Activated naive CD4-positive, alpha-beta T cell treated with anti-CD3 and anti-CD28 coated beads for 36 hours (primary cell): ENCODE measurements at regions not wholly inside any gene's neighbourhood (a gene's known extent, or its start where the extent isn't known, plus 50 kb on each side); places are given as distances from the start of the nearest gene placed in this dataset.
"Not testable (repeated sequence)": the region's sequence is repeated elsewhere in the genome, so short reads cannot be mapped to it uniquely, and the experiment has no call there.

Experiments
- CTCF ChIA-PET: fragments of 350-600 bp; sonication (Branson Sonifier 250); formaldehyde crosslinking; loops from one replicate; lab custom pipeline; 2021; ENCODE audit warnings: antibody characterized with exemption; lab: Charles Lee
- DNase-seq: peaks from one replicate; pipeline ENCODE4 v3.0.0-alpha.2; 2020
- H3K27ac Mint-ChIP-seq: one replicate; pipeline ENCODE4 v1.8.0; 2021; ENCODE audit warnings: mild to moderate bottlenecking, mixed read lengths
- H3K27me3 Mint-ChIP-seq: one replicate; pipeline ENCODE4 v1.8.0; 2021; ENCODE audit warnings: low read depth, mixed read lengths
- H3K36me3 Mint-ChIP-seq: one replicate; pipeline ENCODE4 v1.8.0; 2021; ENCODE audit warnings: low read depth, mixed read lengths
- H3K4me1 Mint-ChIP-seq: one replicate; pipeline ENCODE4 v1.8.0; 2021; ENCODE audit warnings: low read depth, mixed read lengths
- H3K4me3 Mint-ChIP-seq: one replicate; pipeline ENCODE4 v1.8.0; 2021; ENCODE audit warnings: mild to moderate bottlenecking, moderate library complexity, mixed read lengths
- H3K9me3 Mint-ChIP-seq: one replicate; pipeline ENCODE4 v1.8.0; 2021; ENCODE audit warnings: mixed read lengths
- intact Hi-C: fragments of 100-400 bp; cut with micrococcal nuclease; formaldehyde crosslinking; loops from one replicate; pipeline ENCODE4 v1.15.1; 2023

- DNase-seq, result no peak
- Mint-ChIP-seq H3K27ac (no peak overlapping the region), H3K4me1 (no peaks in the 10 kb centered on the region), H3K36me3 (no peaks in the 10 kb centered on the region), H3K4me3 (no peak overlapping the region), H3K27me3 (peaks cover 8% of the 10 kb centered on the region), H3K9me3 (no peaks in the 10 kb centered on the region)
- CTCF ChIA-PET, result no interaction called here
- intact Hi-C loops, result no loop called here
Measured at GRCh38 chr5:122649080-122649479, 125.8 kb upstream of the SNX2 start.

DNA sequence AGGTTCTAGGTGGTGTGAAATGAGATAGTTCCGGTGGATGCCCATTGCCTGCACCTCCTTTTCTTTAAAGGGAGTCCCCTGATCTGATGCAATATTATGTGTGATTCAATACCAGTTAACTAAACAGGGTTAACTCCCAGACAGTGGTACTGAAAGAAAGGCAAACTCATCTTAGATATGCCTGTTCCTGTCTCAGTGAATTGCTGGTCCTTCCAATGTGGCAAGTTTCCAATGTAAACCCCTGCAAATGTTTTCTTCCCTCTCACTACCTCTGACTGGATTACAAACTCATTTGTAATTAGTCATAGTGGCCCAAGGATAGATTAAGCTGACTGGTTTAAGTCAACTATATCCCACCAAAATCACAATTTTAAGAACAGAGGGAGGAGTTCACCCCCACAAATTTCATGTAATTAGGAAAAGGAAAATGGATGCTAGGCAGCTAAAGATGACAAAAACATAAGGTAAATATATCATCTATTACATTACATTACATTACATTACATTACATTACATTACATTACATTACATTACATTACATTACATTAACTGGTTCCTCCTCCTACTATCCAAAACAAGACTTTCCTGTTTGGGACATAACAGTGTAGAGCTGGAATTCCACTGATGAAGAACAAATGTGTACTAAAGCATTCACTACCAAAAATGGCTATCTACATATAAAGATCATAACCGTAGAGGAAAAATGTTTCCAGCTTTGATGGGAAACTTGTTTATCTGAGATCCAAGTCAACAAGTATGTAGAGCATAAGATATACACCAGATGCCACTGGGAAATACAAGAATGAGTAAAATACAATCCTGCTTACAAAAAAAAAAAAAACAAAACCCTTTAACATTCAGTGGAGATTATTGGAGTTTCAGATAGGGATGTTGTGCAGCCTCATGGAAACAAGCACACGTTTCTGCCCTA, 121.5 kb upstream of the SNX2 start:
- no peaks in the 10 kb centered on the region for H3K4me1 Mint-ChIP-seq
- no peaks in the 10 kb centered on the region for H3K9me3 Mint-ChIP-seq
- CTCF ChIA-PET, result no interaction called here
- peaks cover 15% of the 10 kb centered on the region for H3K27me3 Mint-ChIP-seq
- no peak for DNase-seq
- H3K4me3 Mint-ChIP-seq, result no peak overlapping the region
- H3K27ac Mint-ChIP-seq, result no peak overlapping the region
- no peaks in the 10 kb centered on the region for H3K36me3 Mint-ChIP-seq
- intact Hi-C loops, result no loop called here

GRCh38 chr5:122656160-122656559, 118.7 kb upstream of the SNX2 start:
- intact Hi-C loops, result no loop called here
- CTCF ChIA-PET, result no interaction called here
- Mint-ChIP-seq H3K27me3 (peaks cover 10% of the 10 kb centered on the region), H3K9me3 (no peaks in the 10 kb centered on the region), H3K27ac (no peak overlapping the region), H3K36me3 (no peaks in the 10 kb centered on the region), H3K4me3 (no peak overlapping the region), H3K4me1 (no peaks in the 10 kb centered on the region)
- DNase-seq, result no peak

DNA sequence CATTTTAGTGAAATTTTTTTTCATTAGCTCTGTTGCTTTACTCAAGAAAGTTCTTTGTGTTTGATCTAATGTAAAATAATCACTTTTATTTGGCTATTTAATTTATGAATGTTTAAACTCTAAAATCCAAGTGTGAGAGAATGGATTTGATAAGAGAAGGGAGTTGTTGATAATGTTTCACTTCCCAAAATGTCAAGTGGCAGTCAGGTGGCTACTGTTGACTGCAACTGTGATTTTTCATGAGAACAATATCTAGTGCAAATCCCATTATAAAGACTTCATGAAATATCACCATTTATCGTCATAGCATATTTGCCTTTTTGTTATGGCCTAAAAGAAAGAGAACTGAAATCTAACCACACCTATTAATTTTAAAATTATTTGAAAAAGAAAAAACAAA, 118.3 kb upstream of the SNX2 start:
- intact Hi-C loops, result no loop called here
- Mint-ChIP-seq H3K9me3 (no peaks in the 10 kb centered on the region), H3K36me3 (no peaks in the 10 kb centered on the region), H3K27me3 (peaks cover 10% of the 10 kb centered on the region), H3K4me3 (no peak overlapping the region), H3K27ac (no peak overlapping the region), H3K4me1 (no peaks in the 10 kb centered on the region)
- CTCF ChIA-PET, result no interaction called here
- DNase-seq, result no peak

DNA sequence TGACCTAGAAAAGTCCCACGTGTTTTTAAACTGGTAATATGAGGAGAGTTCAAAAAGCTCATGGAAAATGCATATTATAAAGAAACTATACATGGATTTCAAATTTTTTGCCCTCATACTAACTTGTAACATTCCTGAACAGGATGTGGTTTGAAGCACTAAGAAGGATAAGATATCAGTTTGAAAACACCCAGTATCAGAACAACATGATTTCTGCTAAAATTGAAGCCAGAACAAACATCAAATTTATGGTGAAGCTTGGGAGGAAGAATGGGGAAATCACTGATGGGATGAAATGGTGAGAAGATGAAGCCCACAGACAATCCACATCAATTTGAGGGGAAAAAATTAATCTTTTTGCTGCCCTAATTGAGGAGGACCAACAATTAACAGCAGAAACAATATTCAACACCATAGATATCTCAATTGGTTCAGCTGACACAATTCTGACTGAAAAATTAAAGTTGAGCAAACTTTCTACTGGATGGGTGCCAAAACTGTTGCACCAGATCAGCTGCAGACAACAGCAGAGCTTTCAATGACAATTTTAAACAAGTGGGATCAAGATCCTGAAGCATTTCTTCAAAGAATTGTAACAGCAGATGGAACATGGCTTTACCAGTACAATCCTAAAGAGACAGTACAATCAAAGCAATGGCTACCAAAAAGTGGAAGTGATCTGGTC, 113.2 kb upstream of the SNX2 start:
- CTCF ChIA-PET, result no interaction called here
- intact Hi-C loops, result no loop called here
- H3K9me3 Mint-ChIP-seq, result no peaks in the 10 kb centered on the region
- H3K27ac Mint-ChIP-seq, result no peak overlapping the region
- H3K36me3 Mint-ChIP-seq, result no peaks in the 10 kb centered on the region
- H3K27me3 Mint-ChIP-seq, result peaks cover 8% of the 10 kb centered on the region
- H3K4me1 Mint-ChIP-seq, result no peaks in the 10 kb centered on the region
- no peak for DNase-seq
- no peak overlapping the region for H3K4me3 Mint-ChIP-seq

- Mint-ChIP-seq H3K4me3 (no peak overlapping the region), H3K36me3 (no peaks in the 10 kb centered on the region), H3K4me1 (no peaks in the 10 kb centered on the region), H3K27me3 (peaks cover 5% of the 10 kb centered on the region), H3K9me3 (peaks cover 2% of the 10 kb centered on the region), H3K27ac (no peak overlapping the region)
- intact Hi-C loops, result no loop called here
- CTCF ChIA-PET, result no interaction called here
- no peak for DNase-seq
Measured at GRCh38 chr5:122665051-122665450, 109.8 kb upstream of the SNX2 start.

GRCh38 chr5:122668552-122668951, 106.3 kb upstream of the SNX2 start:
- Mint-ChIP-seq H3K4me3 (no peak overlapping the region), H3K27ac (no peak overlapping the region), H3K9me3 (peaks cover 6% of the 10 kb centered on the region)

GRCh38 chr5:122669709-122670108, 105.2 kb upstream of the SNX2 start:
- H3K36me3 Mint-ChIP-seq, H3K4me3 Mint-ChIP-seq, intact Hi-C loops, H3K27ac Mint-ChIP-seq, CTCF ChIA-PET, DNase-seq, H3K9me3 Mint-ChIP-seq, H3K4me1 Mint-ChIP-seq: not testable (repeated sequence)
- peaks cover 13% of the 10 kb centered on the region for H3K27me3 Mint-ChIP-seq

More at GRCh38 chr5:122668552-122668951, 106.3 kb upstream of the SNX2 start:
- Mint-ChIP-seq H3K4me1 (no peaks in the 10 kb centered on the region), H3K36me3 (no peaks in the 10 kb centered on the region), H3K27me3 (peaks cover 13% of the 10 kb centered on the region)
- CTCF ChIA-PET, result no interaction called here
- intact Hi-C loops, result no loop called here
- DNase-seq, result no peak

DNA sequence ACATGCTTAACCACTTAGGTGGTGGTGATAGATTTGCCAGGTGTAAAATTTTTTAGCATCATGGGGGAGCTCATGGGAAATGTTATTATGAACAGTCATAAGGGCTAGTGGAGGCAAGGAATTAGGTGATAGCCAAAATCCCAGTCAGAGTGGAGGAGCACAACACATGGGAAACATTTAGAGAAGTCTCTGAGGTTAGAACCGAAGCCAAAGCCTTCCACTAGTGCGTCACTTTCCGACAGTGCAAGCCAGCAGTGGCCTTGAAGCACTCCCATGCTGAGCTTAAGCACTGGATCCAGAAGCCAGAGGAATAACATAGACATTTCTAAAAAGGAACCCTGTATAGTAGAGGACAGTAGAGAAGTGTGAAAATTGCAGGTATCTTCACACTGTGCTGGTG, 101.5 kb upstream of the SNX2 start:
- Mint-ChIP-seq H3K9me3 (peaks cover 6% of the 10 kb centered on the region), H3K27me3 (peaks cover 14% of the 10 kb centered on the region), H3K4me1 (no peaks in the 10 kb centered on the region), H3K4me3 (no peak overlapping the region), H3K36me3 (no peaks in the 10 kb centered on the region), H3K27ac (no peak overlapping the region)
- CTCF ChIA-PET, result no interaction called here
- no peak for DNase-seq
- intact Hi-C loops, result no loop called here

DNA sequence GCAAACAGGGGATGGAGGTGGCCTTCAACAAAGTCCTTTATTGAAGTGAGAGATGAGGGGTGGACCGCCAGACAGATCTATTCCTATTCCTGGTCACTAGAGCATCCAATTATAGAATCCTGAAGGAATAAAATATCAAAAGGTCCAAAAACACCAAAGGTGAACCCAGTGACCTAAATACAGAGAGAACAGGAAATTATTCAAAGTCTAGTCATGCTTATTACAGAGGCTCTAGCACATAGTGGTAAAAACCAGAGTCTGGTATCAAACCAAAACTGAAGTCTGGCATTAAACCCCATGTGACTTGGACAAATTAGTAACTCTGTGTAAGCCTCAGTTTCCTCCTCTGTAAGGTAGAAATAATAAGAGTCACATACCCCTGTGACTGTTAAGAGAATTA, 100.5 kb upstream of the SNX2 start:
- no peak overlapping the region for H3K4me3 Mint-ChIP-seq
- H3K27me3 Mint-ChIP-seq, result peaks cover 17% of the 10 kb centered on the region
- H3K4me1 Mint-ChIP-seq, result no peaks in the 10 kb centered on the region
- no peak for DNase-seq
- intact Hi-C loops, result no loop called here
- peaks cover 6% of the 10 kb centered on the region for H3K9me3 Mint-ChIP-seq
- CTCF ChIA-PET, result no interaction called here
- no peaks in the 10 kb centered on the region for H3K36me3 Mint-ChIP-seq
- H3K27ac Mint-ChIP-seq, result no peak overlapping the region

- no peaks in the 10 kb centered on the region for H3K4me1 Mint-ChIP-seq
- intact Hi-C loops, result no loop called here
- CTCF ChIA-PET, result no interaction called here
- no peak overlapping the region for H3K4me3 Mint-ChIP-seq
- H3K27ac Mint-ChIP-seq, result no peak overlapping the region
- H3K36me3 Mint-ChIP-seq, result no peaks in the 10 kb centered on the region
- no peaks in the 10 kb centered on the region for H3K9me3 Mint-ChIP-seq
- no peak for DNase-seq
- H3K27me3 Mint-ChIP-seq, result peaks cover 8% of the 10 kb centered on the region
Measured at GRCh38 chr5:122680623-122681350, 94.1 kb upstream of the SNX2 start.

DNA sequence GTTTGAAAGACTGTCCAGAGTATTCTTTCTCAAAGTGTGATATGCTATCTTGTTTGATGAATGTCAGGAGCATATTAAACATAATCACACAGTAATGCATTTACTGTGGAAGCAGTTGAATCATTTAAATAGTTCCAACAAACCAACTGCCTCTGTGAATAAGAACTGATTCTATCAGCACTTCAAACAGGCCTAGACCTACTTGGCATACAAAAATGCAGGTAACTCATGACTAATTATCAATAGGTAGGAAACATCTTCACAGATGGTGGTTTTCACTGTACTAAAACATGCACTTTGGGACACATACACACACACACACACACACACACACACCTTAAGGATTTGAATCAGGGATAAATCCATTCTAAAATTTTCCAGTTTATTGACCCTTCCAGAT, 91.2 kb upstream of the SNX2 start:
- intact Hi-C loops, result no loop called here
- DNase-seq, result no peak
- Mint-ChIP-seq H3K9me3 (no peaks in the 10 kb centered on the region), H3K27me3 (peaks cover 7% of the 10 kb centered on the region), H3K4me1 (no peaks in the 10 kb centered on the region), H3K36me3 (no peaks in the 10 kb centered on the region), H3K27ac (no peak overlapping the region), H3K4me3 (no peak overlapping the region)
- CTCF ChIA-PET, result no interaction called here
